H1 (cell line): ENCODE measurements at regions not wholly inside any gene's neighbourhood (a gene's known extent, or its start where the extent isn't known, plus 50 kb on each side); places are given as distances from the start of the nearest gene placed in this dataset.

Experiments
- CTCF ChIA-PET: fragments of 300-600 bp; sonication (Branson Sonifier 250); formaldehyde crosslinking; loops from one replicate; lab custom pipeline; 2021; ENCODE audit not compliant: partially characterized antibody; lab: Charles Lee
- POLR2A ChIA-PET: fragments of 300-600 bp; sonication (Branson Sonifier 250); formaldehyde crosslinking; loops from one replicate; lab custom pipeline; 2021; ENCODE audit warnings: inconsistent platforms; ENCODE audit not compliant: partially characterized antibody; lab: Charles Lee
- DNase-seq, 2 experiments: peaks; one replicate each; pipeline versions ENCODE4 v3.0.0 to v3.0.0-alpha.2; 2010 to 2022; ENCODE audit warnings: low spot score in 2 of 2, low read depth in 1 of 2, mixed read lengths in 1 of 2
- FAIRE-seq: peaks from 2 replicates; lab custom pipeline; 2011; peaks lifted over from hg19 to GRCh38; lab: Jason Lieb, UNC
- H2AFZ ChIP-seq: 2 replicates; pipeline ENCODE4 v1.8.1; 2012; ENCODE audit warnings: low read length, inconsistent platforms
- H2AK5ac ChIP-seq: 2 replicates; pipeline ENCODE4 v1.6.1; 2013; ENCODE audit warnings: low read depth, low read length
- H2BK120ac ChIP-seq: replicated peaks from 2 replicates; pipeline ENCODE3; 2013; ENCODE audit warnings: low read depth, low read length, inconsistent platforms
- H2BK12ac ChIP-seq: 2 replicates; pipeline ENCODE4 v1.6.1; 2013; ENCODE audit warnings: low read depth, low read length
- H2BK15ac ChIP-seq: 2 replicates; pipeline ENCODE4 v1.6.1; 2013; ENCODE audit warnings: low read length
- H2BK20ac ChIP-seq: 2 replicates; pipeline ENCODE4 v1.6.1; 2013; ENCODE audit warnings: low read length
- H2BK5ac ChIP-seq: 2 replicates; pipeline ENCODE4 v1.6.1; 2013; ENCODE audit warnings: low read depth, low read length
- H3K14ac ChIP-seq: 2 replicates; pipeline ENCODE4 v1.6.1; 2013; ENCODE audit warnings: inconsistent platforms; ENCODE audit not compliant: insufficient read length
- H3K18ac ChIP-seq: 2 replicates; pipeline ENCODE4 v1.6.1; 2013; ENCODE audit warnings: low read length; ENCODE audit errors: extremely low read depth
- H3K23ac ChIP-seq: 2 replicates; pipeline ENCODE4 v1.6.1; 2013; ENCODE audit warnings: inconsistent platforms; ENCODE audit not compliant: insufficient read length
- H3K23me2 ChIP-seq: 2 replicates; pipeline ENCODE4 v1.6.1; 2013; ENCODE audit warnings: low read depth, low read length
- H3K27ac ChIP-seq: 2 replicates; pipeline ENCODE4 v1.6.1; 2011; ENCODE audit warnings: low read depth, low read length, inconsistent platforms
- H3K27me3 ChIP-seq, 4 experiments: replicated peaks in 1 of 4; 1 replicate in 1 of 4; 2 replicates in 3 of 4; pipeline versions ENCODE4 v1.6.1 to v1.8.1; 2011 to 2013; ENCODE audit warnings: low read length in 3 of 4, mild to moderate bottlenecking in 3 of 4, inconsistent platforms in 2 of 4, mixed read lengths in 2 of 4, moderate library complexity in 1 of 4; ENCODE audit not compliant: control insufficient read depth in 3 of 4, insufficient read depth in 3 of 4; ENCODE audit errors: extremely low read depth in 1 of 4
- H3K36me3 ChIP-seq, 4 experiments: 2 replicates each; pipeline versions ENCODE4 v1.6.1 to v1.8.1; 2011 to 2013; ENCODE audit warnings: mild to moderate bottlenecking in 4 of 4, low read length in 3 of 4, moderate library complexity in 2 of 4, control low read depth in 1 of 4, inconsistent platforms in 1 of 4; ENCODE audit not compliant: insufficient read depth in 4 of 4, control insufficient read depth in 2 of 4
- H3K4ac ChIP-seq: replicated peaks from 2 replicates; pipeline ENCODE3; 2013; ENCODE audit warnings: low read length, low read depth, mixed read lengths, inconsistent platforms; ENCODE audit not compliant: insufficient read length
- H3K4me1 ChIP-seq, 4 experiments: replicated peaks in 1 of 4; 1 replicate in 1 of 4; 2 replicates in 3 of 4; pipeline versions ENCODE4 v1.6.1 to v1.8.1; 2011 to 2013; ENCODE audit warnings: low read length in 3 of 4, inconsistent platforms in 2 of 4, mixed read lengths in 1 of 4; ENCODE audit not compliant: insufficient read depth in 4 of 4, control insufficient read depth in 3 of 4
- H3K4me2 ChIP-seq, 2 experiments: 2 replicates each; pipeline versions ENCODE4 v1.6.1 to v1.8.1; 2011 to 2013; ENCODE audit warnings: low read depth in 2 of 2, low read length in 2 of 2, control low read depth in 1 of 2, inconsistent platforms in 1 of 2, mild to moderate bottlenecking in 1 of 2; ENCODE audit not compliant: insufficient read depth in 1 of 2
- H3K4me3 ChIP-seq, 4 experiments: fragments of 200-600, 300-600 bp in 1 of 4; sonication (generic), shearing (Covaris generic), sonication (Bioruptor Twin) in 1 of 4; 2 replicates each; pipeline versions ENCODE4 v1.5.1 to v1.8.1; 2011 to 2016; ENCODE audit warnings: low read length in 4 of 4, low read depth in 3 of 4, control low read depth in 2 of 4, inconsistent platforms in 2 of 4, mild to moderate bottlenecking in 2 of 4, mixed read lengths in 1 of 4, moderate library complexity in 1 of 4; ENCODE audit not compliant: insufficient read depth in 2 of 4; ENCODE audit errors: extremely low read depth in 1 of 4
- H3K56ac ChIP-seq: replicated peaks from 2 replicates; pipeline ENCODE3; 2013; ENCODE audit warnings: low read depth, mild to moderate bottlenecking, mixed read lengths, low read length, inconsistent platforms; ENCODE audit not compliant: insufficient read length
- H3K79me1 ChIP-seq: 2 replicates; pipeline ENCODE4 v1.6.1; 2013; ENCODE audit warnings: low read depth, low read length, control low read depth
- H3K79me2 ChIP-seq, 2 experiments: 2 replicates each; pipeline versions ENCODE4 v1.6.1 to v1.8.1; 2012 to 2013; ENCODE audit warnings: low read length in 2 of 2, mild to moderate bottlenecking in 2 of 2, inconsistent platforms in 1 of 2; ENCODE audit not compliant: insufficient read depth in 2 of 2, control insufficient read depth in 1 of 2
- H3K9ac ChIP-seq, 4 experiments: replicated peaks in 1 of 4; 1 replicate in 1 of 4; 2 replicates in 3 of 4; pipeline versions ENCODE4 v1.6.1 to v1.8.1; 2011 to 2013; ENCODE audit warnings: low read depth in 3 of 4, low read length in 3 of 4, control low read depth in 2 of 4, mild to moderate bottlenecking in 2 of 4, moderate library complexity in 2 of 4, inconsistent platforms in 1 of 4; ENCODE audit errors: extremely low read depth in 1 of 4
- H3K9me3 ChIP-seq, 2 experiments: 2 replicates each; pipeline versions ENCODE4 v1.6.1 to v1.8.1; 2012 to 2013; ENCODE audit warnings: mild to moderate bottlenecking in 2 of 2, moderate library complexity in 2 of 2, control low read depth in 1 of 2, inconsistent platforms in 1 of 2, low read depth in 1 of 2, low read length in 1 of 2, mixed read lengths in 1 of 2; ENCODE audit not compliant: insufficient read depth in 2 of 2
- H4K20me1 ChIP-seq, 2 experiments: replicated peaks in 1 of 2; 2 replicates each; pipeline versions ENCODE3 to v1.8.1; 2011 to 2013; ENCODE audit warnings: inconsistent platforms in 2 of 2, low read length in 2 of 2, mild to moderate bottlenecking in 1 of 2; ENCODE audit not compliant: insufficient read depth in 2 of 2, control insufficient read depth in 1 of 2
- H4K5ac ChIP-seq: 2 replicates; pipeline ENCODE4 v1.6.1; 2013; ENCODE audit warnings: low read length, low read depth, mixed read lengths, inconsistent platforms; ENCODE audit not compliant: insufficient read length
- H4K8ac ChIP-seq: 2 replicates; pipeline ENCODE4 v1.8.0; 2013; ENCODE audit warnings: mild to moderate bottlenecking, moderate library complexity, low read length, inconsistent platforms; ENCODE audit not compliant: insufficient read depth; ENCODE audit errors: extremely low read depth
- H4K91ac ChIP-seq: replicated peaks from 2 replicates; pipeline ENCODE3; 2013; ENCODE audit warnings: low read length, mixed read lengths, inconsistent platforms; ENCODE audit not compliant: insufficient read length
- ASH2L ChIP-seq: fragments of 200-600, 300-600 bp; sonication (generic); IDR thresholded peaks from one replicate; pipeline ENCODE4 v1.7.1; 2017; ENCODE audit warnings: low read length
- TBP ChIP-seq: IDR thresholded peaks from 2 replicates; pipeline ENCODE4 v1.6.1; 2011; ENCODE audit warnings: low read depth, low read length, improper control_type of control experiment
- YY1 ChIP-seq: IDR thresholded peaks from 2 replicates; pipeline ENCODE4 v1.6.1; 2011; ENCODE audit warnings: low read depth, mild to moderate bottlenecking, low read length
- WGBS, 2 experiments: shearing (Covaris generic) in 1 of 2; methylation state at CpG; one replicate each; pipeline versions ENCODE4 v1.1.6 to v1.1.7; 2013 to 2015; ENCODE audit warnings: low lambda C conversion rate in 2 of 2, mixed read lengths in 2 of 2, inconsistent platforms in 1 of 2, low coverage in 1 of 2, missing lambda C conversion rate in 1 of 2; ENCODE audit not compliant: insufficient replicate concordance in 2 of 2, insufficient coverage in 1 of 2, insufficient read length in 1 of 2; ENCODE audit errors: extremely low coverage in 1 of 2, missing lambda C conversion rate in 1 of 2; 5-methylcytosine and 5-hydroxymethylcytosine counted together

GRCh38 chr7:130914554-130915294, 180.7 kb upstream of the KLF14 start:
- no peak for DNase-seq
- Histone ChIP-seq H3K27ac (no peak overlapping the region), H2BK5ac (no peak overlapping the region), H4K91ac (no peak overlapping the region), H3K23ac (no peak overlapping the region), H3K4me2 (no peak overlapping the region), H3K9me3 (no peaks in the 10 kb centered on the region), H3K4me3 (no peak overlapping the region), H3K18ac (no peak overlapping the region), H2BK12ac (no peak overlapping the region), H2BK20ac (no peak overlapping the region), H4K20me1 (no peaks in the 10 kb centered on the region), H3K79me1 (no peaks in the 10 kb centered on the region), H2BK120ac (no peak overlapping the region), H3K4ac (no peak overlapping the region), H3K9ac (no peak overlapping the region), H3K79me2 (no peaks in the 10 kb centered on the region), H3K23me2 (no peaks in the 10 kb centered on the region), H3K36me3 (no peaks in the 10 kb centered on the region), H3K14ac (no peak overlapping the region), H4K8ac (no peak overlapping the region), H4K5ac (no peak overlapping the region), H3K56ac (no peak overlapping the region), H2AFZ (no peak overlapping the region), H2AK5ac (no peak overlapping the region), H2BK15ac (no peak overlapping the region), H3K27me3 (no peaks in the 10 kb centered on the region), H3K4me1 (peaks cover 5 to 32% (median 25%) of the 10 kb centered on the region in 4 experiments)
- ChIA-PET POLR2A (interaction anchor here (0.6 to 1.0 kb wide), 3 partner anchors 10 to 64 kb away, joined by 3 read pairs; no protein-coding TSS in a partner anchor), CTCF (interaction anchor here (0.6 to 1.5 kb wide), 14 partner anchors 9 to 1002 kb away, joined by 3 to 7 read pairs (median 3); no protein-coding TSS in a partner anchor)
- TF ChIP-seq TBP = no peak
- no peak for TF ChIP-seq ASH2L
- TF ChIP-seq YY1 = no peak
- no peak for FAIRE-seq
- WGBS, 2 experiments = 90% methylated on average over 10 of the region's 10 CpGs; no CpG with 5 or more reads in 1 of the 2 experiments
